Stimulated activated naive B cell treated with anti-CD40 and anti-IgM and Interleukin-4, amounts not matched to agents 10 μg/mL and 1 μg/mL and 100 μg/mL, for 72 hours (primary cell): ENCODE measurements at regions not wholly inside any gene's neighbourhood (a gene's known extent, or its start where the extent isn't known, plus 50 kb on each side); places are given as distances from the start of the nearest gene placed in this dataset.
A peak's percentile ranks its signal among the peaks of the same experiment; 100 is the strongest.
"Not testable (repeated sequence)": the region's sequence is repeated elsewhere in the genome, so short reads cannot be mapped to it uniquely, and the experiment has no call there.

ENCODE experiments used
- ATAC-seq, 2 donors: fragments of 150-1000 bp; cut with Tn5 transposase; replicated peaks; 2 replicates each; pipeline ENCODE4 v1.10.0; 2021; ENCODE audit warnings: moderate library complexity in 1 of 2
- DNase-seq: peaks from one replicate; pipeline ENCODE4 v3.0.0; 2021
- H3K27ac Mint-ChIP-seq: one replicate; pipeline ENCODE4 v1.8.0; 2022; ENCODE audit warnings: mild to moderate bottlenecking, mixed read lengths
- H3K27me3 Mint-ChIP-seq, 2 donors: one replicate each; pipeline ENCODE4 v1.8.0; 2022; ENCODE audit warnings: mixed read lengths in 2 of 2
- H3K36me3 Mint-ChIP-seq, 2 donors: one replicate each; pipeline ENCODE4 v1.8.0; 2022; ENCODE audit warnings: mixed read lengths in 2 of 2, mild to moderate bottlenecking in 1 of 2
- H3K4me1 Mint-ChIP-seq, 2 donors: one replicate each; pipeline ENCODE4 v1.8.0; 2022; ENCODE audit warnings: mixed read lengths in 2 of 2, mild to moderate bottlenecking in 1 of 2
- H3K4me3 Mint-ChIP-seq, 2 donors: one replicate each; pipeline ENCODE4 v1.8.0; 2022; ENCODE audit warnings: mild to moderate bottlenecking in 2 of 2, mixed read lengths in 2 of 2, moderate library complexity in 1 of 2
- H3K9me3 Mint-ChIP-seq, 2 donors: one replicate each; pipeline ENCODE4 v1.8.0; 2022; ENCODE audit warnings: mixed read lengths in 2 of 2, mild to moderate bottlenecking in 1 of 2

- Mint-ChIP-seq H3K27ac (no peak overlapping the region), H3K36me3 (no peaks in the 10 kb centered on the region), H3K9me3 (peaks cover 0 to 4% of the 10 kb centered on the region in 2 donors), H3K4me1 (peaks cover 0 to 2% of the 10 kb centered on the region in 2 donors), H3K4me3 (no peak overlapping the region), H3K27me3 (peaks cover 0 to 8% of the 10 kb centered on the region in 2 donors)
- DNase-seq (no peak), ATAC-seq (peak; percentile 53 to 72)
Measured at GRCh38 chr6:125637207-125637606, 112.2 kb upstream of the HEY2 start.

GRCh38 chr6:125639466-125640020 is 109.9 kb upstream of the HEY2 start:
- Mint-ChIP-seq H3K4me3 (no peak overlapping the region), H3K36me3 (no peaks in the 10 kb centered on the region), H3K4me1 (peaks cover 0 to 2% of the 10 kb centered on the region in 2 donors), H3K27ac (no peak overlapping the region), H3K9me3 (peaks cover 0 to 4% of the 10 kb centered on the region in 2 donors), H3K27me3 (peaks cover under 1 to 4% of the 10 kb centered on the region in 2 donors)
- DNase-seq (no peak), ATAC-seq (no peak)

- no peak overlapping the region for H3K4me3 Mint-ChIP-seq
- H3K9me3 Mint-ChIP-seq, result peaks cover 0 to 4% of the 10 kb centered on the region in 2 donors
- ATAC-seq, result no peak
- no peak overlapping the region for H3K27ac Mint-ChIP-seq
- H3K4me1 Mint-ChIP-seq, result peaks cover 0 to 2% of the 10 kb centered on the region in 2 donors
- H3K36me3 Mint-ChIP-seq, result no peaks in the 10 kb centered on the region
- peaks cover 9 to 10% of the 10 kb centered on the region in 2 donors for H3K27me3 Mint-ChIP-seq
- DNase-seq, result no peak
Measured at GRCh38 chr6:125640441-125641150, 108.8 kb upstream of the HEY2 start.

- not testable (repeated sequence) for H3K9me3 Mint-ChIP-seq, DNase-seq, H3K4me1 Mint-ChIP-seq, ATAC-seq, H3K27ac Mint-ChIP-seq, H3K36me3 Mint-ChIP-seq, H3K4me3 Mint-ChIP-seq
- peaks cover 15 to 18% of the 10 kb centered on the region in 2 donors for H3K27me3 Mint-ChIP-seq
Measured at GRCh38 chr6:125643967-125644661, 105.3 kb upstream of the HEY2 start.

GRCh38 chr6:125647391-125647790 is 102.0 kb upstream of the HEY2 start:
- Mint-ChIP-seq H3K27me3 (peaks cover 15 to 21% of the 10 kb centered on the region in 2 donors), H3K9me3 (no peaks in the 10 kb centered on the region), H3K36me3 (no peaks in the 10 kb centered on the region), H3K4me3 (no peak overlapping the region), H3K27ac (no peak overlapping the region), H3K4me1 (no peaks in the 10 kb centered on the region)
- no peak for ATAC-seq
- DNase-seq, result no peak

GRCh38 chr6:125653752-125654151 is 95.7 kb upstream of the HEY2 start:
- not testable (repeated sequence) for H3K4me3 Mint-ChIP-seq, H3K4me1 Mint-ChIP-seq, DNase-seq, ATAC-seq, H3K27ac Mint-ChIP-seq, H3K36me3 Mint-ChIP-seq, H3K9me3 Mint-ChIP-seq
- H3K27me3 Mint-ChIP-seq, result peaks cover 7 to 19% of the 10 kb centered on the region in 2 donors

GRCh38 chr6:125655511-125655910 is 93.9 kb upstream of the HEY2 start:
- ATAC-seq, result no peak
- H3K27me3 Mint-ChIP-seq, result peaks cover 7 to 19% of the 10 kb centered on the region in 2 donors
- no peak for DNase-seq

GRCh38 chr6:125656287-125656870 is 93.1 kb upstream of the HEY2 start:
- DNase-seq (no peak), ATAC-seq (no peak)
- H3K9me3 Mint-ChIP-seq, result peaks cover 0 to 2% of the 10 kb centered on the region in 2 donors
- no peaks in the 10 kb centered on the region for H3K36me3 Mint-ChIP-seq
- no peak overlapping the region for H3K4me3 Mint-ChIP-seq
- no peak overlapping the region for H3K27ac Mint-ChIP-seq
- H3K27me3 Mint-ChIP-seq, result peaks cover 7 to 19% of the 10 kb centered on the region in 2 donors
- H3K4me1 Mint-ChIP-seq, result no peaks in the 10 kb centered on the region

More at GRCh38 chr6:125655511-125655910, 93.9 kb upstream of the HEY2 start:
- H3K27ac Mint-ChIP-seq, result no peak overlapping the region
- peaks cover 0 to 2% of the 10 kb centered on the region in 2 donors for H3K9me3 Mint-ChIP-seq
- H3K4me3 Mint-ChIP-seq, result no peak overlapping the region
- no peaks in the 10 kb centered on the region for H3K36me3 Mint-ChIP-seq
- no peaks in the 10 kb centered on the region for H3K4me1 Mint-ChIP-seq

- Mint-ChIP-seq H3K27ac (no peak overlapping the region), H3K4me3 (no peak overlapping the region), H3K27me3 (peaks cover 9 to 11% of the 10 kb centered on the region in 2 donors), H3K9me3 (peaks cover 0 to 2% of the 10 kb centered on the region in 2 donors), H3K36me3 (no peaks in the 10 kb centered on the region), H3K4me1 (no peaks in the 10 kb centered on the region)
- ATAC-seq, result no peak
- no peak for DNase-seq
Measured at GRCh38 chr6:125658136-125658535, 91.3 kb upstream of the HEY2 start.

GRCh38 chr6:125658759-125659431 is 90.5 kb upstream of the HEY2 start:
- Mint-ChIP-seq H3K27ac (peak overlapping the region; percentile 43), H3K4me3 (no peak overlapping the region), H3K36me3 (no peaks in the 10 kb centered on the region), H3K27me3 (peaks cover 11% of the 10 kb centered on the region in 2 donors), H3K9me3 (no peaks in the 10 kb centered on the region), H3K4me1 (no peaks in the 10 kb centered on the region)
- ATAC-seq, result no peak
- DNase-seq, result no peak

GRCh38 chr6:125659887-125660286 is 89.5 kb upstream of the HEY2 start:
- H3K27me3 Mint-ChIP-seq, result peaks cover 11 to 14% of the 10 kb centered on the region in 2 donors
- no peak for DNase-seq
- H3K36me3 Mint-ChIP-seq, result no peaks in the 10 kb centered on the region
- H3K4me3 Mint-ChIP-seq, result no peak overlapping the region
- H3K4me1 Mint-ChIP-seq, result no peaks in the 10 kb centered on the region
- no peak overlapping the region for H3K27ac Mint-ChIP-seq
- ATAC-seq, result no peak
- H3K9me3 Mint-ChIP-seq, result no peaks in the 10 kb centered on the region

GRCh38 chr6:125662296-125662695 is 87.1 kb upstream of the HEY2 start:
- Mint-ChIP-seq H3K27ac (no peak overlapping the region), H3K4me3 (no peak overlapping the region), H3K36me3 (no peaks in the 10 kb centered on the region), H3K9me3 (no peaks in the 10 kb centered on the region), H3K4me1 (no peaks in the 10 kb centered on the region), H3K27me3 (peaks cover 5 to 7% of the 10 kb centered on the region in 2 donors)
- ATAC-seq, result no peak
- no peak for DNase-seq

GRCh38 chr6:125665295-125665814 is 84.1 kb upstream of the HEY2 start:
- Mint-ChIP-seq H3K9me3 (no peaks in the 10 kb centered on the region), H3K4me3 (no peak overlapping the region), H3K4me1 (no peaks in the 10 kb centered on the region), H3K36me3 (no peaks in the 10 kb centered on the region), H3K27me3 (peaks cover 7 to 8% of the 10 kb centered on the region in 2 donors), H3K27ac (no peak overlapping the region)
- no peak for DNase-seq
- no peak for ATAC-seq

- Mint-ChIP-seq H3K27ac (no peak overlapping the region), H3K9me3 (no peaks in the 10 kb centered on the region), H3K27me3 (peaks cover 8 to 16% of the 10 kb centered on the region in 2 donors), H3K4me3 (no peak overlapping the region), H3K4me1 (no peaks in the 10 kb centered on the region), H3K36me3 (no peaks in the 10 kb centered on the region)
- ATAC-seq (no peak), DNase-seq (no peak)
Measured at GRCh38 chr6:125667326-125667725, 82.1 kb upstream of the HEY2 start.
